ENCODE measurements at regions not wholly inside any gene's neighbourhood (a gene's known extent, or its start where the extent isn't known, plus 50 kb on each side); places are given as distances from the start of the nearest gene placed in this dataset.

GRCh38 chr10:128398118-128398517, 271.9 kb upstream of the MKI67 start:
- TF ChIP-seq ELF1 (IDR thresholded peaks at IDR 0.05; ENCODE audit: borderline replicate concordance, low read depth) (no peak), ATF3 (IDR thresholded peaks at IDR 0.05) (no peak), EZH2 (IDR thresholded peaks at IDR 0.05) (no peak), POLR2AphosphoS5 (IDR thresholded peaks at IDR 0.05; ENCODE audit: low read depth, low read length) (no peak), EGR1 (IDR thresholded peaks at IDR 0.05; ENCODE audit: low read depth) (no peak), POLR2A (IDR thresholded peaks at IDR 0.05; ENCODE audit: borderline replicate concordance, extremely low read depth, insufficient read depth, insufficient read length) (no peak), FOSL1 (IDR thresholded peaks at IDR 0.05; ENCODE audit: low read depth) (no peak), ZBTB33 (IDR thresholded peaks at IDR 0.05; ENCODE audit: extremely low read depth, insufficient replicate concordance, low read length) (no peak), SIN3A (IDR thresholded peaks at IDR 0.05; ENCODE audit: low read depth) (no peak), CBX3 (IDR thresholded peaks at IDR 0.05; ENCODE audit: low read depth) (no peak), EZH2phosphoT487 (IDR thresholded peaks at IDR 0.05; ENCODE audit: borderline replicate concordance) (no peak)
- TF ChIP-seq, protein P1, sequence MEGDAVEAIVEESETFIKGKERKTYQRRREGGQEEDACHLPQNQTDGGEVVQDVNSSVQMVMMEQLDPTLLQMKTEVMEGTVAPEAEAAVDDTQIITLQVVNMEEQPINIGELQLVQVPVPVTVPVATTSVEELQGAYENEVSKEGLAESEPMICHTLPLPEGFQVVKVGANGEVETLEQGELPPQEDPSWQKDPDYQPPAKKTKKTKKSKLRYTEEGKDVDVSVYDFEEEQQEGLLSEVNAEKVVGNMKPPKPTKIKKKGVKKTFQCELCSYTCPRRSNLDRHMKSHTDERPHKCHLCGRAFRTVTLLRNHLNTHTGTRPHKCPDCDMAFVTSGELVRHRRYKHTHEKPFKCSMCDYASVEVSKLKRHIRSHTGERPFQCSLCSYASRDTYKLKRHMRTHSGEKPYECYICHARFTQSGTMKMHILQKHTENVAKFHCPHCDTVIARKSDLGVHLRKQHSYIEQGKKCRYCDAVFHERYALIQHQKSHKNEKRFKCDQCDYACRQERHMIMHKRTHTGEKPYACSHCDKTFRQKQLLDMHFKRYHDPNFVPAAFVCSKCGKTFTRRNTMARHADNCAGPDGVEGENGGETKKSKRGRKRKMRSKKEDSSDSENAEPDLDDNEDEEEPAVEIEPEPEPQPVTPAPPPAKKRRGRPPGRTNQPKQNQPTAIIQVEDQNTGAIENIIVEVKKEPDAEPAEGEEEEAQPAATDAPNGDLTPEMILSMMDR (IDR thresholded peaks at IDR 0.05 in 2 of 3, conservative IDR thresholded peaks at IDR 0.05 in 1 of 3; ENCODE audit: borderline replicate concordance in 1 of 3, insufficient read depth in 1 of 3, low read depth in 2 of 3, low read length in 2 of 3), result no peak
- TF ChIP-seq, protein P2, sequence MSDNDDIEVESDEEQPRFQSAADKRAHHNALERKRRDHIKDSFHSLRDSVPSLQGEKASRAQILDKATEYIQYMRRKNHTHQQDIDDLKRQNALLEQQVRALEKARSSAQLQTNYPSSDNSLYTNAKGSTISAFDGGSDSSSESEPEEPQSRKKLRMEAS (IDR thresholded peaks at IDR 0.05), result no peak
- TF ChIP-seq, protein P3, sequence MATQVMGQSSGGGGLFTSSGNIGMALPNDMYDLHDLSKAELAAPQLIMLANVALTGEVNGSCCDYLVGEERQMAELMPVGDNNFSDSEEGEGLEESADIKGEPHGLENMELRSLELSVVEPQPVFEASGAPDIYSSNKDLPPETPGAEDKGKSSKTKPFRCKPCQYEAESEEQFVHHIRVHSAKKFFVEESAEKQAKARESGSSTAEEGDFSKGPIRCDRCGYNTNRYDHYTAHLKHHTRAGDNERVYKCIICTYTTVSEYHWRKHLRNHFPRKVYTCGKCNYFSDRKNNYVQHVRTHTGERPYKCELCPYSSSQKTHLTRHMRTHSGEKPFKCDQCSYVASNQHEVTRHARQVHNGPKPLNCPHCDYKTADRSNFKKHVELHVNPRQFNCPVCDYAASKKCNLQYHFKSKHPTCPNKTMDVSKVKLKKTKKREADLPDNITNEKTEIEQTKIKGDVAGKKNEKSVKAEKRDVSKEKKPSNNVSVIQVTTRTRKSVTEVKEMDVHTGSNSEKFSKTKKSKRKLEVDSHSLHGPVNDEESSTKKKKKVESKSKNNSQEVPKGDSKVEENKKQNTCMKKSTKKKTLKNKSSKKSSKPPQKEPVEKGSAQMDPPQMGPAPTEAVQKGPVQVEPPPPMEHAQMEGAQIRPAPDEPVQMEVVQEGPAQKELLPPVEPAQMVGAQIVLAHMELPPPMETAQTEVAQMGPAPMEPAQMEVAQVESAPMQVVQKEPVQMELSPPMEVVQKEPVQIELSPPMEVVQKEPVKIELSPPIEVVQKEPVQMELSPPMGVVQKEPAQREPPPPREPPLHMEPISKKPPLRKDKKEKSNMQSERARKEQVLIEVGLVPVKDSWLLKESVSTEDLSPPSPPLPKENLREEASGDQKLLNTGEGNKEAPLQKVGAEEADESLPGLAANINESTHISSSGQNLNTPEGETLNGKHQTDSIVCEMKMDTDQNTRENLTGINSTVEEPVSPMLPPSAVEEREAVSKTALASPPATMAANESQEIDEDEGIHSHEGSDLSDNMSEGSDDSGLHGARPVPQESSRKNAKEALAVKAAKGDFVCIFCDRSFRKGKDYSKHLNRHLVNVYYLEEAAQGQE (IDR thresholded peaks at IDR 0.05; ENCODE audit: low read depth), result no peak
